ENCODE measurements at regions not wholly inside any gene's neighbourhood (a gene's known extent, or its start where the extent isn't known, plus 50 kb on each side); places are given as distances from the start of the nearest gene placed in this dataset.
"Not testable (repeated sequence)": the region's sequence is repeated elsewhere in the genome, so short reads cannot be mapped to it uniquely, and the experiment has no call there.

- DNase-seq (ENCODE audit: low spot score); intact Hi-C loops (cut with DNase I): not testable (repeated sequence)
Observed at GRCh38 chr7:150087478-150087877, 213.7 kb downstream of the ATP6V0E2 start.

- intact Hi-C loops (cut with DNase I); DNase-seq (ENCODE audit: low spot score): not testable (repeated sequence)
Observed at GRCh38 chr7:150089139-150089538, 215.4 kb downstream of the ATP6V0E2 start.

- intact Hi-C loops (cut with DNase I); DNase-seq (ENCODE audit: low spot score): not testable (repeated sequence)
Observed at GRCh38 chr7:150090776-150091175, 217.0 kb downstream of the ATP6V0E2 start.

- DNase-seq (ENCODE audit: low spot score); intact Hi-C loops (cut with DNase I): not testable (repeated sequence)
Observed at GRCh38 chr7:150093897-150094296, 220.1 kb downstream of the ATP6V0E2 start.

- DNase-seq (ENCODE audit: low spot score); intact Hi-C loops (cut with DNase I): not testable (repeated sequence)
Observed at GRCh38 chr7:150096213-150096994, 222.6 kb downstream of the ATP6V0E2 start.

GRCh38 chr7:150098592-150098991, 224.6 kb upstream of the LRRC61 start:
- intact Hi-C loops (cut with DNase I); DNase-seq (ENCODE audit: low spot score): not testable (repeated sequence)

- intact Hi-C loops (cut with DNase I); DNase-seq (ENCODE audit: low spot score): not testable (repeated sequence)
Observed at GRCh38 chr7:150101282-150101681, 221.9 kb upstream of the LRRC61 start.

- intact Hi-C loops (cut with DNase I); DNase-seq (ENCODE audit: low spot score): not testable (repeated sequence)
Observed at GRCh38 chr7:150107283-150107682, 215.9 kb upstream of the LRRC61 start.

GRCh38 chr7:150110375-150110820, 212.8 kb upstream of the LRRC61 start:
- intact Hi-C loops (cut with DNase I); DNase-seq (ENCODE audit: low spot score): not testable (repeated sequence)

- DNase-seq (ENCODE audit: low spot score); intact Hi-C loops (cut with DNase I): not testable (repeated sequence)
Observed at GRCh38 chr7:150110882-150111281, 212.3 kb upstream of the LRRC61 start.

- DNase-seq (ENCODE audit: low spot score); intact Hi-C loops (cut with DNase I): not testable (repeated sequence)
Observed at GRCh38 chr7:150111373-150112139, 211.6 kb upstream of the LRRC61 start.

- DNase-seq (ENCODE audit: low spot score); intact Hi-C loops (cut with DNase I): not testable (repeated sequence)
Observed at GRCh38 chr7:150113301-150113700, 209.9 kb upstream of the LRRC61 start.

- intact Hi-C loops (cut with DNase I); DNase-seq (ENCODE audit: low spot score): not testable (repeated sequence)
Observed at GRCh38 chr7:150114591-150114990, 208.6 kb upstream of the LRRC61 start.

- intact Hi-C loops (cut with DNase I); DNase-seq (ENCODE audit: low spot score): not testable (repeated sequence)
Observed at GRCh38 chr7:150119966-150120365, 203.2 kb upstream of the LRRC61 start.

- intact Hi-C loops (cut with DNase I); DNase-seq (ENCODE audit: low spot score): not testable (repeated sequence)
Observed at GRCh38 chr7:150125831-150126230, 197.3 kb upstream of the LRRC61 start.

GRCh38 chr7:150134451-150134850, 188.7 kb upstream of the LRRC61 start:
- DNase-seq (ENCODE audit: low spot score); intact Hi-C loops (cut with DNase I): not testable (repeated sequence)

- intact Hi-C loops (cut with DNase I), result not testable (repeated sequence)
Observed at GRCh38 chr7:150135620-150136190, 187.4 kb upstream of the LRRC61 start.

GRCh38 chr7:150139840-150140239, 183.3 kb upstream of the LRRC61 start:
- DNase-seq (ENCODE audit: low spot score); intact Hi-C loops (cut with DNase I): not testable (repeated sequence)

More at GRCh38 chr7:150135620-150136190, 187.4 kb upstream of the LRRC61 start:
- DNase-seq (ENCODE audit: low spot score), result not testable (repeated sequence)

- DNase-seq (ENCODE audit: low spot score); intact Hi-C loops (cut with DNase I): not testable (repeated sequence)
Observed at GRCh38 chr7:150141525-150142345, 181.4 kb upstream of the LRRC61 start.
